Type B pancreatic cell (in vitro differentiated cells): ENCODE measurements at regions not wholly inside any gene's neighbourhood (a gene's known extent, or its start where the extent isn't known, plus 50 kb on each side); places are given as distances from the start of the nearest gene placed in this dataset.

Experiments used
- DNase-seq: peaks from one replicate; pipeline ENCODE4 v3.0.0; 2021; ENCODE audit warnings: mixed read lengths; ENCODE audit not compliant: unreplicated experiment; ENCODE audit errors: extremely low spot score
- H3K27ac Mint-ChIP-seq: 2 replicates; pipeline ENCODE4 v1.8.0; 2021; ENCODE audit warnings: mild to moderate bottlenecking, mixed read lengths
- H3K27me3 Mint-ChIP-seq: 2 replicates; pipeline ENCODE4 v1.8.0; 2021; ENCODE audit warnings: mixed read lengths
- H3K36me3 Mint-ChIP-seq: 2 replicates; pipeline ENCODE4 v1.8.0; 2021; ENCODE audit warnings: mixed read lengths
- H3K4me1 Mint-ChIP-seq: one replicate; pipeline ENCODE4 v1.8.0; 2021; ENCODE audit warnings: mixed read lengths; ENCODE audit not compliant: unreplicated experiment
- H3K4me3 Mint-ChIP-seq: 2 replicates; pipeline ENCODE4 v1.8.0; 2021; ENCODE audit warnings: mild to moderate bottlenecking, mixed read lengths
- H3K9me3 Mint-ChIP-seq: 2 replicates; pipeline ENCODE4 v1.8.0; 2021; ENCODE audit warnings: mixed read lengths
- TF ChIP-seq, protein P1 (sequence below): fragments of 200-600 bp; sonication (generic); conservative IDR thresholded peaks from 2 replicates; pipeline ENCODE4 v1.5.0; 2021; ENCODE audit warnings: antibody characterized with exemption, mild to moderate bottlenecking

GRCh38 chr9:80359941-80360881 lies 788.4 kb downstream of the TLE4 start:
- TF ChIP-seq, protein P1, sequence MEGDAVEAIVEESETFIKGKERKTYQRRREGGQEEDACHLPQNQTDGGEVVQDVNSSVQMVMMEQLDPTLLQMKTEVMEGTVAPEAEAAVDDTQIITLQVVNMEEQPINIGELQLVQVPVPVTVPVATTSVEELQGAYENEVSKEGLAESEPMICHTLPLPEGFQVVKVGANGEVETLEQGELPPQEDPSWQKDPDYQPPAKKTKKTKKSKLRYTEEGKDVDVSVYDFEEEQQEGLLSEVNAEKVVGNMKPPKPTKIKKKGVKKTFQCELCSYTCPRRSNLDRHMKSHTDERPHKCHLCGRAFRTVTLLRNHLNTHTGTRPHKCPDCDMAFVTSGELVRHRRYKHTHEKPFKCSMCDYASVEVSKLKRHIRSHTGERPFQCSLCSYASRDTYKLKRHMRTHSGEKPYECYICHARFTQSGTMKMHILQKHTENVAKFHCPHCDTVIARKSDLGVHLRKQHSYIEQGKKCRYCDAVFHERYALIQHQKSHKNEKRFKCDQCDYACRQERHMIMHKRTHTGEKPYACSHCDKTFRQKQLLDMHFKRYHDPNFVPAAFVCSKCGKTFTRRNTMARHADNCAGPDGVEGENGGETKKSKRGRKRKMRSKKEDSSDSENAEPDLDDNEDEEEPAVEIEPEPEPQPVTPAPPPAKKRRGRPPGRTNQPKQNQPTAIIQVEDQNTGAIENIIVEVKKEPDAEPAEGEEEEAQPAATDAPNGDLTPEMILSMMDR: no peak
- no peak overlapping the region for H3K27ac Mint-ChIP-seq
- no peak for DNase-seq
- no peak overlapping the region for H3K4me3 Mint-ChIP-seq
- H3K4me1 Mint-ChIP-seq: no peaks in the 10 kb centered on the region
- H3K36me3 Mint-ChIP-seq: no peaks in the 10 kb centered on the region
- peaks cover 9% of the 10 kb centered on the region for H3K27me3 Mint-ChIP-seq
- H3K9me3 Mint-ChIP-seq: peaks cover 6% of the 10 kb centered on the region

DNA sequence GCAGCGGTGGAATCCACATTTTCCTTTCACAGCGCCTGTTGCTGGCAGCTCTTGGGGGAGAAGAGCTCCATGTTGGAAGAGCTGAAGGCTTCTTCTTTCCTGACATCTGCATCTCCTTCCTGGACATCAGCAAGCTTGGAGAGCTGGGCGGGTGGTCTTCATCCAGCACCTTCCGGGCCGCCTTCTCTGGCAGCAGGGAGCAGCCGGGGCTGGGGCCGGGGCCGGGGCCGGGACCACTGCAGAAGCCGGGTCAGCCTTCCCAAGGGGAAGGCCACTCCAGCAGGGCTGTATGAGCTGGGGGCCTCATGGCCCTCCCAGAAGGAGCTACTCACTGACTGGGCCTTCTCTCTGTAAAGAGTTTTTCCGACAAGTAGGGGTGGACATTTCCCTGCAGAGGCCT lies 787.5 kb downstream of the TLE4 start:
- Mint-ChIP-seq H3K9me3 (peaks cover 6% of the 10 kb centered on the region), H3K27ac (no peak overlapping the region), H3K27me3 (peaks cover 9% of the 10 kb centered on the region), H3K4me1 (no peaks in the 10 kb centered on the region), H3K4me3 (no peak overlapping the region), H3K36me3 (no peaks in the 10 kb centered on the region)
- no peak for DNase-seq
- TF ChIP-seq, protein P1: no peak

DNA sequence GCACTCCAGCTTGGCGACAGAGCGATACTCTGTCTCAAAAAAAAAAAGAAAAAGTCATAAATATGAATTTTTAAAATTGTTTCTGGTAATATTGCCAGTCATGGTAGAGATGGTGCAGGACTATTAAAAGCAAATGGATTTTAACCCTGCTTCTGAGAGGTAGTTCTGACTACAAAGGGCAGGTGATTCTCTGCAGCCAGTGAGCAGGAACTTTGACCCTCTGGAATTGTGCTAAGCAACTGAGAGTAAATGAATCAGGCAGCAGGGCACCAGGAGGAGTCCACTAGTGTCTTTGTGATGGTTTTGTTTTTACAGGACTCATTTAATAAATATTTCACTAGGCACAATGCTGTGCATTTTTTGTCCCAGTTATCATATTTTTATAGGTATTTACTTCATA lies 781.2 kb downstream of the TLE4 start:
- TF ChIP-seq, protein P1: no peak
- Mint-ChIP-seq H3K36me3 (no peaks in the 10 kb centered on the region), H3K27ac (no peak overlapping the region), H3K4me1 (peaks cover 8% of the 10 kb centered on the region), H3K27me3 (peaks cover 4% of the 10 kb centered on the region), H3K9me3 (peaks cover 5% of the 10 kb centered on the region), H3K4me3 (no peak overlapping the region)
- DNase-seq: no peak

DNA sequence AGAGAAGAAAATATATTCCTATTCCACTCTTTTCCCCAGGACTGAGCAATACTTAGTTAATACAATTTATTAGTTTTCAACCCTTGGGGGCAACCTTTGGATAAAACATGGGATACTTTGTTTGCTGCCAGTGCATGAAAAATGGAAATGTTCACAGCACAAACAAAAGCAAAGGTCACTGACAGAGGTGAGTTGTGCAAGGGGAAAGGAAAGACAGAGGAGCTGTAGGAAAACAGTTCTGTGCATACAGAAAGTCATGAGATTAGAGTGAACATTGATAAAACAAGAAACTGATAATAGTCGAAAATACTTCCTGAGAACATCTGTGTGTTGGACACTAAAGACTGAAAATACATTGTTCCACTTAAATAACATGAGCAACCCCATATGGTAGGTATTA lies 779.8 kb downstream of the TLE4 start:
- TF ChIP-seq, protein P1: no peak
- H3K4me3 Mint-ChIP-seq: no peak overlapping the region
- no peaks in the 10 kb centered on the region for H3K9me3 Mint-ChIP-seq
- H3K4me1 Mint-ChIP-seq: peaks cover 8% of the 10 kb centered on the region
- no peak for DNase-seq
- no peak overlapping the region for H3K27ac Mint-ChIP-seq
- H3K27me3 Mint-ChIP-seq: no peaks in the 10 kb centered on the region
- no peaks in the 10 kb centered on the region for H3K36me3 Mint-ChIP-seq

GRCh38 chr9:80326105-80326504 lies 754.3 kb downstream of the TLE4 start:
- TF ChIP-seq, protein P1: no peak
- no peaks in the 10 kb centered on the region for H3K27me3 Mint-ChIP-seq
- H3K4me1 Mint-ChIP-seq: no peaks in the 10 kb centered on the region
- H3K4me3 Mint-ChIP-seq: no peak overlapping the region
- no peaks in the 10 kb centered on the region for H3K36me3 Mint-ChIP-seq
- no peak overlapping the region for H3K27ac Mint-ChIP-seq
- DNase-seq: no peak
- peaks cover 6% of the 10 kb centered on the region for H3K9me3 Mint-ChIP-seq
